GM19043 (cell line): ENCODE measurements at regions not wholly inside any gene's neighbourhood (a gene's known extent, or its start where the extent isn't known, plus 50 kb on each side); places are given as distances from the start of the nearest gene placed in this dataset.
"Not testable (repeated sequence)": the region's sequence is repeated elsewhere in the genome, so short reads cannot be mapped to it uniquely, and the experiment has no call there.

Experiments
- ATAC-seq: cut with Tn5 transposase; IDR thresholded peaks from one replicate; pipeline ENCODE4 v1.9.1; 2021; ENCODE audit warnings: low read depth; ENCODE audit not compliant: unreplicated experiment

- ATAC-seq, result not testable (repeated sequence)
These were observed 91.8 kb upstream of the FRG2C start for GRCh38 chr3:75572303-75572702.

GRCh38 chr3:75579091-75579490 is 85.0 kb upstream of the FRG2C start:
- ATAC-seq, result not testable (repeated sequence)

- ATAC-seq, result not testable (repeated sequence)
These were observed 84.6 kb upstream of the FRG2C start for GRCh38 chr3:75579536-75579935.

- ATAC-seq, result not testable (repeated sequence)
These were observed 83.9 kb upstream of the FRG2C start for GRCh38 chr3:75579981-75580782.

GRCh38 chr3:75582536-75582935 is 81.6 kb upstream of the FRG2C start:
- ATAC-seq, result not testable (repeated sequence)

- ATAC-seq, result not testable (repeated sequence)
These were observed 81.0 kb upstream of the FRG2C start for GRCh38 chr3:75583116-75583515.

GRCh38 chr3:75587695-75588094 is 76.4 kb upstream of the FRG2C start:
- ATAC-seq, result not testable (repeated sequence)

- ATAC-seq, result not testable (repeated sequence)
These were observed 73.7 kb upstream of the FRG2C start for GRCh38 chr3:75590382-75590781.

- ATAC-seq, result not testable (repeated sequence)
These were observed 59.7 kb upstream of the FRG2C start for GRCh38 chr3:75604286-75604934.

- ATAC-seq, result not testable (repeated sequence)
These were observed 56.1 kb upstream of the FRG2C start for GRCh38 chr3:75607996-75608395.

- not testable (repeated sequence) for ATAC-seq
These were observed 54.5 kb upstream of the FRG2C start for GRCh38 chr3:75609598-75609997.

GRCh38 chr3:75610773-75611172 is 53.4 kb upstream of the FRG2C start:
- ATAC-seq, result no peak

- not testable (repeated sequence) for ATAC-seq
These were observed 52.2 kb upstream of the FRG2C start for GRCh38 chr3:75611724-75612460.
